GM18508 (cell line): ENCODE measurements at regions not wholly inside any gene's neighbourhood (a gene's known extent, or its start where the extent isn't known, plus 50 kb on each side); places are given as distances from the start of the nearest gene placed in this dataset.
"Not testable (repeated sequence)": the region's sequence is repeated elsewhere in the genome, so short reads cannot be mapped to it uniquely, and the experiment has no call there.

Experiments
- ATAC-seq: cut with Tn5 transposase; IDR thresholded peaks from one replicate; pipeline ENCODE4 v1.9.1; 2021; ENCODE audit warnings: moderate number of reproducible peaks; ENCODE audit not compliant: insufficient read depth, unreplicated experiment

DNA sequence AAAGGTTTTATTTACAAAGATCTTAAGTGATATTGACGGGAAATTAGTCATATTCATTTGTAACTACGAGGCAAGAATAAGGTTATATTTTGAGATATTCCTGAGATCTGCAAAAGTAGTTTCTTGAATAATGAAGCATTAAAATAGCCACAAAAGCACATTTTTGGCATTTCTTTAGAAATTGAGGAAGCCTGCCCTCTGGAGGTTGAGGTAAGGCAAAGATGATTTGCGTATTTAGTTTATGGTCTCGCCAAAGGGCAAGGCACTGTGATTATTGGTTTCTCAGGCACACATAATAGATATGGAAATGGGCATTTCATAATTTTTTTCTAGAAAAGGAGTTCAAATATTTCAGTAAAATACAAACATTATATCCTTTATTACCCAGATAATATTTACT lies 143.7 kb upstream of the RPRM start:
- no peak for ATAC-seq

DNA sequence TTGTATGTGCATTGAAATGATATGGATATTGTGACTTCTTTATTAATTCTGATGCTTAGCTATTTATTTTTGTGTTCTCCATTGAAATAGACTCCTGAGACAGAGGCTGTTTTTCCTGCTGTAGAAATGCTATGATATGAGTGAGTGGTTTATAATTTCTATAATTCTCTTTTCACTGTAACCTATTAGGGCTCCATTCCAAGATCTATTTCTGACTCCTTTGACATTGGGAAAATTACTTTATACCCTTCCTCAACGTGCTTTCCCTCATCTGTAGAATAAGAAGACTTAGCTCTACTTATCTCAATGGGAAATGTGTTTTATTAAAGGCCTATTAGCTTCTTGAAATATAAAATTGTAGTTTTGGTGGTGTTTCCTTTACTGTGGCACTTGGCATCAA lies 144.5 kb upstream of the RPRM start:
- ATAC-seq = no peak

DNA sequence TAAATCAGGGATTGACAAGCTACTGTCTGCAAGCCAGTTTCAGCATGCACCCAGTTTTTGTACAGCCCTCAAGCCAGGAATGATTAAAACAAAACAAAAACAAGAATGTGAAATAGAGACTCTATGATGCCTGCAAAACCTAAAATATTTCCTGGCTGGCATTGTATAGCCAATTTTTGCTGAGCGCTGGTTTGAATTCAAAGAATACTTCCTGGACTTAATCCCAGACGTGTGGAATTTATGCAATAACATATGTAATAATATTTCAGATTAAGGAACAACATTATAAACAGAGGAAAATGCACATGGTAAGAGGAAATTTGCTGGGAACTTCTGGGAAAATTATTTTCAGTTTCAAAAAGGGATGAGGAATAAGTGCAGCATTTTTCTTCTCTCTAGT lies 148.1 kb upstream of the RPRM start:
- ATAC-seq = no peak

DNA sequence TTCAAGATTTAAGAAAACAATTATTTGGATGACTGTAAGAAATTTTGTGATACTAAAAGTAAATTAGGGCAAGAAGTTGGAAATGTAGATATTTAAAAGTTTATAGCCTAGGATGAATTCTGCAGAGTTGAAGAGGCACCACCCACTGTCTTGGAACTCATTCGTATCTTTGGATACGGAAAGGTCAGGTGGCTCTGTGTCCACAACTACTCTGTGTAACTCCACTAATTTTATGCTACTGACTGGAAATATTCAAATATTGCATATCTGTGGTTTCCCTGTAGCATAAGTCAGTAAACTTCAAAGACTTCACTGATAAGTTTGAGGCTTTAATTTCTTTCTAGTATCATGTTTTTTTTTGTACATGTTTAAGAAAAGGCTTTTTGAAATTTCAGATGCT lies 156.9 kb upstream of the RPRM start:
- ATAC-seq = no peak

DNA sequence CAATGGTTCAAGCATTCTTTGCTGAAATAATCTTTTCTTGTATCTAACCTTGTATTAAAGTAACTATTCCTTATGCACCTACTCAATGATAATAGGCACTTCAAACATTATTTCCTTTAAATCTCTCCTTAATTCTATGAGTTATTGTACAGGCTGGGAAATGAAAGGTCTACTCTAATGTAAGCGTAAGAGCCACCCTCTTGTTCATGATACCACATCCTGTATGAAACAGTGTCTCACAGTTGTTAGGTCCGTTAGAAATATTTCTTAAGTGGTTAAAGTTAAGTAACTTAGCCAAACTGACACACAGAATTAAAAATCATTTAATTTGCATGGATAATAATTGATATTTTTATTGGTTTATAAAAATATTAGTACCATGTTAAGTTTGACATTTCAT lies 162.5 kb upstream of the RPRM start:
- no peak for ATAC-seq

DNA sequence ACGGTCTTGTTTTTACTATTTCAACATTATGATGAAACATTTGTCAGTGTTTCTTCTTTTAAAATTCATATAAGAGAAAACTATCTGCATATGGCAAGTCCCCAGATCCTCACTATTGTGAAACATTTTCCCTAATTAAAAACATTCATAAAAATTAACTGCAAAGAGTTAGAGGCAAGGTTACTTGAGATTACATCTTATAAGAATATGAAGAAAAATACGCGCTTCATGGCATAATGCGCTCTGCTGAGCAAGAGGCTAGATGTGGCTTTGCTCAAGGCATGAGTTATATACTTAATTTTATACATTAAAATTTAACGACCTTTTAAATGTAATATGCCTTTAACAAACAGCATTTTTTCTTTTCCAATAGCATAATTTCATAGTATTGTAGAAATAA lies 166.4 kb upstream of the RPRM start:
- ATAC-seq = no peak

DNA sequence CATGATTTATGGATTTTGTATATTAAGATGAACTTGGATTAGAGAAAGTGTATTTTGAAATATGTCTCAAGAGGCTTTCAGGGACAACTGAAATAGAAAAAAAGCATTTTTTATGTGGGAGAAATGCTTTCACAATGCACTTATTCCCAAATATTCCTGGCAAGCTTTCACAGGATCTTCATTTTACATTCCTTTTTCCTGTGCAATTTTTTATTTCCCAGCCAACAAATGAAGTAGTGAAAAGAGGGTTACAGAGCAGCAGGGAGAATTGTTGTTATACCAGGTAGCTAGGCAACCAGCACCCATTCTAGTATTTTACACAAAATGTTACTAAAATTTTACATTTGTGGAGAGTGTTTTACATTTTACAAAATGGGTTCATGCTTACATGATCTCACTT lies 167.0 kb upstream of the RPRM start:
- no peak for ATAC-seq

DNA sequence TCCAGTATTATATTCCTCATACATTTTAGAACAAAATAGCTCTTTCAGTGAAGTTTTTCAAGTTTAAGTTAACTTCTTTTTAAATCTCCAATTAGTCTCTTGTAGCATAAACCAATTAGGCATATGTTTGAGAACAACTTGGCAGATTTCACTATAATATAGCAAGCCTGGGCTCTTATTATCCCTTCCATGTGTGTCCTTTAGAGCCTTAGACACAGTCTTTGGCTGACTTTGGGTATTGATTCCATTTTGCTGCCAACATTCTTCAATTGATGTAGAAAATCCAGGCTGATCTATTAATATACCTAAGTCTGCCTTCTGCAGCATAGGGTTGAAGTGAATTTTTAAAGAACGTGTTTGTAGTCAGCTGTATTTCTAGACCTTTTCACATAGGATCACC lies 179.1 kb upstream of the RPRM start:
- ATAC-seq = no peak

DNA sequence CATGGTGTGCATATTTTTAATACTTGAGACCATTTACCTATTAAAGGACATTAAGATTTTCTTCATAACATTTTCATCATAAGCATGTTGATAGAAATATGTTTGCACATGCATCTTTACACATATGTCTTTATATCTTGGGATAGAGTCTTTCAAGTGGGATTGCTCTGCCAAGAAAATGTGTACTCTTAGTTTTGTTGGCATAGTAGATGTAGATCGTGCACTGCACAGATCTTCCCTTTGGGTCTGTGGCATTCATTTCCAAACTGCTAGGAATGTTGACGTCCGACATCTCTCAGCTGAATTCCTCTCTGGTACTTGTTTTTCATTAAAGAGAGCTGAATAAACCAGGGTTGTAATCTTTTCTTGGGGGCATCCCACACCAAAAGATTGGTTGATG lies 183.2 kb upstream of the RPRM start:
- ATAC-seq = no peak

DNA sequence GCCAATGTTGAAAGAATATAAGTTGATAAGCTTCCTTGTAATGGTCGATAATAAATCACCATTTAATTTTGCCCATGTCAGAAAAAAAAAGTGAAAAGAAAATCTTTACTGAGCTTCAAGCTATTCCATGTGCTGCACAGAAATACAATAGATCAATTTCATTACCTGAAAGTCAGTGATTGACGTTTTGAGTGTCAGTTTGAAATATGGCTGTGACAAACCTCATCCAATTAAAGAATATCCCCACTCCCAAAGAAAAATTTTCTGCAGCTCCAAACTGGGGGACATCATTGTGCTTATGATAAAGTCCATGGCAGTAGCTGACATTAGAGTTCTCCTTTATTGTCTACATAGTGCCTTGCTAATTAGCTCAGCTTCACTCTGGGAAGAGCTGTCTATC lies 184.8 kb upstream of the RPRM start:
- no peak for ATAC-seq

DNA sequence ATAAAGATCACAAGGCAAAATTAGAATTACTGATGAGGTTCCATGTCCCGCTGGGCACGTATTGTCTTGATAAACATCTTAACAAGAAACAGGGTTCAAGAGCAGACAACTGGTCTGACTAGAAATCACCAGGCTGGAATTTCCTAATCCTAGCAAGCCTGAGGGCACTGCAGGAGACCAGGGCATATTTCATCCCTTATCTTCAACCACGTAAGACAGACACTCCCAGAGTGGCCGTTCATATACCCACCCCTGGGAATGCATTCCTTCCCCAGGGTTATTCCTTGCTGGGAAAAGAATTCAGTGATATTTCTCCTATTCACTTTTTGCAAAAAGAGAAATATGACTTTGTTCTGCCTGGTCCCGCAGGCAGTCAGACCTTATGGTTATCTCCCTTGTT lies 185.4 kb upstream of the RPRM start:
- ATAC-seq = not testable (repeated sequence)

DNA sequence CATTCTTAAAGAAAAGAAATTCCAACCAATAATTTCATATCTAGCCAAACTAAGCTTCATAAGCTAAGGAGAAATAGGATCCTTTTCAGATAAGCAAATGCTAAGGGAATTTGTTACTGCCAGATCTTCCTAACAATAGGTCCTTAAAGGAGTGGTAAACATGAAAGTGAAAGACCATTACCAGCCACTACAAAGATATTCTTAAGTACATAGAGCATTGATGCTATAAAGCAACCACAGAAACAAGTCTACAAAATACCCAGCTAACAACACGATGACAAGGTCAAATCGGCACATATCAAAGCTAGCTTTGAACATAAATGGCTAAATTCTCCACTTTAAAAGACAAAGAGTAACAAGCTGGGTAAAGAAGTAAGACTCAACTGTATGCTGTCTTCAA lies 188.9 kb upstream of the RPRM start:
- ATAC-seq = no peak

DNA sequence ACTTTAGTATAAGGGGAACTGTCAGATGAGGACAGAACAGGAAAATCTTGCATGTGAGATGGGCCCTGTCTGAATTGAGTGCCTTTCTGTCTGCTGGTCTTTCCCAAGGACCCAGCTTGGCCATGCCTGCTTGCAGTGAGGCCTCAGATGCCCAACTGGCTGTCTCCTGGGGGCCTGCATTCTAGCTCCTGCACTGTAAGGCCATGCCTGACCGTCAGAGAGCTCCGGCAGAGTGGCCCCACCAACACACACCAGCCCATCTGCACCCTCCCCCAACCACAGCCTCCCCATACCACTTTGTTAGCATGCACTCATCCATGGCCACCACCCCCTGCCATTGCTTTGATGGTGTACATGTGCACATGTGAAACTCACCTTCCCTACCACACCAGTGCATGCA lies 190.4 kb upstream of the RPRM start:
- no peak for ATAC-seq

DNA sequence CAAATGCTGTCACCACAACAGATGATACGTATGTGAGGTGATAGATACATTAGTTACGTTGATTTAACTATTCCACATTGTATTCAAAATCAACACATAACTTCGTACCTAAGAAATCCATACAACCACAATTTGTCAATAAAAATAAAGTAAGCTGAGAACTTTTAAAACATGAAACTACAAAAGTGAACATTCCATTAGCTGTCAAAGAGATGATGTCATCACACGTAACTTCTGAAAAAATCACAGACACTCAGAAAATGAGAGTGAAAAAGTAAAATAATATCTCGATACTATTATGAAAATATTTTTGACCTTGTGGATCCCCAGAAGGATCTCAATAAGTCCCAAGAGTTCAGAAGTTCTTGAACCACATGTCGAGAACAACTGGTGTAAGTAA lies 161.6 kb upstream of the GALNT13 start:
- no peak for ATAC-seq

DNA sequence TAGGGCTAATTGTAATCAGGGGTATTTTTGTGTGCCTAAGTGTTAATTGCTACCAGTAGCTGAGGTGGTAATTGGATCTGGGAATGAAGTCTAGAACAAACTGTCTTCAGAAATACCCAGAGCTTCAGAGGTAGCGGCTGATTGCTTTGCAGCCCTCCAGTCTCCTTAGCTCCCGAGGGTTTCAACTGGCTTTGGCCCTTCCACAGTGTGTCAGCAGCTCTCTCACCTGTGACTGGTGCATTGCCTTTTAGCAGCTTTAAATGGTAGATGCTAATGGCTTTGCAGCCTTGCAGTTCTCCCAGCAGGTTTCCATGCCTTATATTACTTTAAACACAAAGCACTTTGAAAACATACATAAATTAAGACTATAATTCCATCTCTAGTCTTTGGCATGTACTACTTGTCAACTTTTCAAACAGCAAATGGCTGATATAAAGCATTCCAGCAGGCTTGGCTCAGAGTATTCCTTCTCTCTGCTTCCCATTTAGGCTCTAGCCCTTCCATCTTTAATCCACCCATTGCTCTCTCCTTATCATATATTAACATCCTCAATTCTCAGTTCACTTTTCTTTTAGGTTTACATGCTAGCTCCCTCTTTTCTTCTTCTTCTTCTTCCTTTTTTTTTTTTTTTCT lies 156.4 kb upstream of the GALNT13 start:
- no peak for ATAC-seq

DNA sequence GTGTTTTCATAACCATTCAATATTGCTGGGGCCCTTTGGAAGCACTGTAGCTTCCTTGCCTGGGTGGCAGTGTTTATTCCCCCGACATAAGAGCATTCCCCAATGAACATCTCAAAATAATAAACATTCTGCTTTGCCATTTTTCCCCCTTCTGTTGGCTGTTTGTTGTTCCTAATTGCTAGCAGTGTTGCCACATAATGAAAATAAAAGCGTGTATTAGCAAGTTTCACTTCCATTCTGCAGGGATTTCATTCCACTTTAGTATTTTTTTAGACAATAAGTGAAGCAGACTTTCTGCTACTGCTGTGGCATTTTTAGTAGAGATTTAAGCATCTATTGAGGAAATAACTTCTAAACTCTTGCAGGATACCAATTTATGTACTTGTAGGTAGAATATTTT lies 154.7 kb upstream of the GALNT13 start:
- ATAC-seq = no peak

DNA sequence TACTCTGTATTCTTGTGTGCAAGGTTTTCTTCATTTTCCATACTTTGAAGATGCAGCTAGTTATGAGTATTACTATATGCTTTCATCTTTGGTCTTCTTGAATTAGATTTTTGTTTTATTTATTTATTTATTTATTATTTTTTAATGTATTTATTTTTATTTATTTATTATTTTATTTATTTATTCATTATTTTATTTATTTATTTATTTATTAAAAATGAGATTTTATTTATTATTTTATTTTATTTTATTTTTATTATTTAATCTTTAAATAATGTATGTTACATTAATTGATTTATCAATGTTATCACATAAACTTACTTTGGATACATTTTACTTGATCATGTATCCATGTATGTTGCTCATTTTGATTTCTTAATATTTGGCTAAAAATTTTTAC lies 132.3 kb upstream of the GALNT13 start:
- ATAC-seq = no peak

DNA sequence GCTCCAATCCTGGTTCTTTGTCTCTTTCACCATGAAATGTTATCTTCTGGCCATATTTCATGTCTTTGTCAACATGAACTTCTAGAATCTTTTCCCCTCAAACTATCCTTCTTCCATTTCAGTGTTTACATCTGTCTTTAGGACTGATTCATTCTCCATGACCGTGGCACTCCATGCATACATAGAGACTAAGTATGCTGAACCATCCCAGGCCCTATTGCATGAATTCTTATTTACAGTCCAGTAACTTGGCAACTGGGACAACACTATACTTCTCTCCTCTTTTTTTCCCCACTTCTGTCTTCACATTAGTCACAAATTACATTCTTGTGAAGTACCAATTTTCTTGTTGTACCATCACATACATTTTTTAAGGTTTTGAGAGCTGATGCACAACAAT lies 109.8 kb upstream of the GALNT13 start:
- ATAC-seq = no peak

DNA sequence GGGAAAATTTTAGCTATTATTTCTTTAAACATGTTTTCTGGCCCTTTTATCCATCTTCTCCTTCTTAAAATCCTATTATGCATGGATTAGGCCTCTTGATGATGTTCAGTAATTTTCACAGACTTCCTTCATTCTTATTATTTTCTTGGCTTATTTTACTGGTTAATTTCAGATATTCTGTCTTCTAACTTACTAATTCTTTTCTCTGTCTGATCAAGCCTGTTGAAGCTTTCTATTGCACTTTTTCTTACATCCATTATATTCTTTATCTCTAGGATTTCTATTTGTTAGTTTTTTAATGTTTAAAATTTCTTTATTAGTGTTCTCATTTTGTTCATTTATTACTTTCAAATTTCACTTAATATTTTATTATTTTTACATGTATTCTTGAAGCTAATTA lies 105.3 kb upstream of the GALNT13 start:
- no peak for ATAC-seq

DNA sequence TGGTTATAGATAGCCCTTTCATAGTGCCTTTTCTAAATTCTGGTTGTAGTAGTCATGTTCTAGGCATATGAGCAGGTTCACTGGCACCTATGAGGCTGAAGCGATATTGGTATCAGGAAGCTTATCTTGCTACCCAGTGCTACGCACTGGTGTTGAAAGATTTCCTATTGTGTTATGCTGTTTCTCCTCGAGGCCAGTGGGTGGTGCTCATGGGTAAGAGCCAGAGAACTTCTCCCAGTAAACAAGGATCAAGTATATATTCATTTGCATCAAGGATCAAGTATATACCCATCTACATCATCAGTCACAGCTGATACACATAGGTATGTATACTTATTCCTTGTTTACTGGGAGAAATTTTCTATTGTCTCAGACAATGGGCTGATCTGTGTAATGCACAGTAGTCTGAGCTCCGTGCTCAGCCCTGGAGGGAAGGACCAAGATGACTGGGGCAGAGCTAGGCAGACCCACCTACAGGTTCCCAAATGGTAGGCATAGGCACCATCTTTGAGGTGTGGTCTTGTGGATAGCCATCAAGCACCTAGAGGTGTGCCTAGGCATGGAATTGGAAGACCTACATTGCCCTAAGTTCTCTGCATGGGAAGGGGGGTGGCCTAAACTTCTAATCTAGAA lies 101.2 kb upstream of the GALNT13 start:
- ATAC-seq = no peak

DNA sequence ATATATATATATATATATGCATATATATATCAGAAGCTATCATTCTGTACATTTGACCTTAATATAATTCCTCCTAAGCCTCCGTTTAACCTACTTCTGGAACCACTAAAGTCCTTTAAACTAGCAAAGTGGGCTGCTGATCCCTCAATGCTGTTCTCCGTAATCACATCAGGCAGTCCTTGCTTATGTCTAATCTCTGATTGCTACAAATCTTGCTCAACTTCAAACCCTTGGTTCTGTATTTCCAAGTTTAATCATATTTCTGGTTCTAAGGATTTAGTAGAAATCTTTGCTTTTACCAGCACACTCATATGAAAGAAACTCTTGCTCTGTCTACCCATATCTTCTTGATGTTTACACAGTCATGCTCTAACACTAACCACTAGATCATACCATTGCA lies 91.5 kb upstream of the GALNT13 start:
- no peak for ATAC-seq

DNA sequence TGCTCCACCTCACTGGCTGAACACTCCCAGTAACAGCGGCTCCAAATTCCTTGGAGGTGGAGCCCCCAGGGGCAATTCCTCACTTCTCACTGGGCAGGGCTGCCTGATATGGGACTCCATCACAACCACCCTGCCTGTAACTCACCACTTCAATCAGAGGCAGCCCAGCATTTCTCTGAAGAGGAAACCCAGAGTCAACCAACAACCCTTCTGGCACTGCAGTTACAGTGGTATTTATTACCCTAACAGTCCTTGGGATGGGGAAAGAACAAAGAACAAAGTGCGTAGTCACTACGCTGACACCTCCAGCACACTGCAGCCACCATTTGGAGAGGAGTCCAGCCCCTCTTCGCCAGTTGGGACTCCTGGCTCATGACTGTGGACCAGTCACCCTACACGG lies 85.7 kb upstream of the GALNT13 start:
- no peak for ATAC-seq

DNA sequence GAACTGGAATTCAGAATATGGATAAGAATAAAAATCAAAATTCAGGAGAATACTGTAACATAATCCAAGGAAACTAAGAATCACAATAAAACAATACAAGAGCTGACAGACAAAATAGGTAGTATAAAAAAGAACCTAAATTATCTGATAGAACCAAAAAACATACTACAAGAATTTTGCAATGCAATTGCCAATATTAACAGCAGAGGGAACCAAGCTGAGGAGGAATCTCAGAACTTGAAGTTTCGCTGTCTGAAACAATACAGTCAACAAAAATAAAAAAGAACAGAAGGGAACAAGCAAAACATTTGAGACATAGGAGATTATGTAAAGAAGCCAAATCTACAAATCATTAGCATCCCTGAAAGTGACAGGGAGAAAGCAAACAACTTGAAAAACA lies 84.1 kb upstream of the GALNT13 start:
- ATAC-seq = no peak
